Chondrocyte (in vitro differentiated cells): ENCODE measurements at regions not wholly inside any gene's neighbourhood (a gene's known extent, or its start where the extent isn't known, plus 50 kb on each side); places are given as distances from the start of the nearest gene placed in this dataset.
A peak's percentile ranks its signal among the peaks of the same experiment; 100 is the strongest.

Experiments
- DNase-seq: peaks from one replicate; pipeline ENCODE4 v3.0.0; 2021; ENCODE audit warnings: mixed read lengths, low spot score
- H3K27ac Mint-ChIP-seq: one replicate; pipeline ENCODE4 v1.8.0; 2021; ENCODE audit warnings: mild to moderate bottlenecking, moderate library complexity, mixed read lengths; ENCODE audit not compliant: unreplicated experiment
- H3K27me3 Mint-ChIP-seq: 2 replicates; pipeline ENCODE4 v1.8.0; 2021; ENCODE audit warnings: low read depth, mixed read lengths
- H3K36me3 Mint-ChIP-seq: 2 replicates; pipeline ENCODE4 v1.8.0; 2021; ENCODE audit warnings: low read depth, mixed read lengths
- H3K4me1 Mint-ChIP-seq: 2 replicates; pipeline ENCODE4 v1.8.0; 2021; ENCODE audit warnings: low read depth, mild to moderate bottlenecking, mixed read lengths
- H3K4me3 Mint-ChIP-seq: one replicate; pipeline ENCODE4 v1.8.0; 2021; ENCODE audit warnings: mild to moderate bottlenecking, moderate library complexity, mixed read lengths; ENCODE audit not compliant: unreplicated experiment
- H3K9me3 Mint-ChIP-seq: 2 replicates; pipeline ENCODE4 v1.8.0; 2021; ENCODE audit warnings: low read depth, mixed read lengths
- CTCF ChIP-seq: fragments of 200-600 bp; sonication (generic); IDR thresholded peaks from 2 replicates; pipeline ENCODE4 v1.5.0; 2021; ENCODE audit warnings: antibody characterized with exemption, mild to moderate bottlenecking, moderate library complexity

DNA sequence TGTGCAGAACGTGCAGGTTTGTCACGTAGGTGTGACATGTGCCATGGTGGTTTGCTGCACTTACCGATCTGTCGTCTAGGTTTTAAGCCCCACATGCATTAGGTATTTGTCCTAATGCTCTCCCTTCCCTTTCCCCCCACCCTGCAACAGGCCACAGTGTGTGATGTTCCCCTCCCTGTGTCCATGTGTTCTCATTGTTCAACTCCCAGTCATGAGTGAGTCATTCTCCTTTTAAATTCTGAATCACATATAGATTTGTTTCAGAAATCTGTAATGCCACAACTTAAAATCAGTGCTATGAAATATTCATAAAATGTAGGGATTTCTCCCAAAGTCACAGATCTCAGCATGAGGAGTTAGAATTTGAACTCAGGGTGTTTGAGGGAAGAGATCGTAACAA is 552.5 kb upstream of the MBL2 start:
- DNase-seq, result peak; percentile 22
- TF ChIP-seq CTCF, result no peak
- peaks cover 4% of the 10 kb centered on the region for H3K4me1 Mint-ChIP-seq
- H3K9me3 Mint-ChIP-seq, result no peaks in the 10 kb centered on the region
- no peaks in the 10 kb centered on the region for H3K27me3 Mint-ChIP-seq
- no peak overlapping the region for H3K4me3 Mint-ChIP-seq
- H3K36me3 Mint-ChIP-seq, result no peaks in the 10 kb centered on the region
- no peak overlapping the region for H3K27ac Mint-ChIP-seq

DNA sequence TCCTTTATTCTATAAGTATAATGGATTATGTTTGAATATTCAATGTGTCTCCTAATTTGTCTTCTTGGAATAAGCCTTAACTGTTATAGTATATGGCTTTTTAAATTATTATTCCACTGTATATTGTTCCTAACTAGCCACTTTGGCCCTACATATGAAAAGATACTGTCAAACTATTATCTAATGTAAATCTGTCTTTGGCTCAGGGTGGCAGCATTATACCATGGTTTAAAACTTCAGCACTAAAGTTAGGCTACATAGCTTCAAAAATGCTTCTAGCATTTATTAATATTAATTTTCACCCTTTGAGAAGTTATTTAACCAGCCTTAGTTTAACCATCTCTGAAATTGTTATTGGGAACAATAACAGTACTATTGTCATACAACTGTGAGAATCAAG is 543.1 kb upstream of the MBL2 start:
- Mint-ChIP-seq H3K9me3 (no peaks in the 10 kb centered on the region), H3K4me3 (no peak overlapping the region), H3K27me3 (no peaks in the 10 kb centered on the region), H3K36me3 (no peaks in the 10 kb centered on the region), H3K27ac (peak overlapping the region; percentile 36), H3K4me1 (peaks cover 19% of the 10 kb centered on the region)
- DNase-seq, result no peak
- TF ChIP-seq CTCF, result peak; percentile 78

DNA sequence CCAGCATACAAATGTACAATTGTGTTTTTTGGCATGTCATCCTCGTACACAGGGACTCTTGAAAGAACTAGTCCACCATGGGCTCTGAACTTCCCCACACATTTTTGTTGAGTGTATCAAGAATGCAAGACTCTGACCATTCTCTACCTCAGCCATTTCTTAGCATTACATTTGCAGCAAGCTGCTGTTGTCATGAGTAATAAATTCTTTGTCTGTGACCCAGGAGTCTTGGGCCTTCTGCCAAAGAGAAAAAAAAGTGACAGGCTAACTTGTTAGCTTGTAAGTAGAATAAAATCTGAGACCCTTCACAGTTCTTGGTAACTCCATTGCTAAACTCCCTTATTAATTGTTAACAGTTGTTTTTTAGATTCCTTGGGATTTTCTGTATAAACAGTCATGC is 542.3 kb upstream of the MBL2 start:
- Mint-ChIP-seq H3K4me3 (no peak overlapping the region), H3K27ac (peak overlapping the region; percentile 79), H3K27me3 (no peaks in the 10 kb centered on the region), H3K4me1 (peaks cover 19% of the 10 kb centered on the region), H3K36me3 (no peaks in the 10 kb centered on the region), H3K9me3 (no peaks in the 10 kb centered on the region)
- TF ChIP-seq CTCF, result no peak
- DNase-seq, result no peak

- DNase-seq, result no peak
- Mint-ChIP-seq H3K36me3 (no peaks in the 10 kb centered on the region), H3K9me3 (peaks cover 4% of the 10 kb centered on the region), H3K4me3 (no peak overlapping the region), H3K27ac (no peak overlapping the region), H3K27me3 (peaks cover 2% of the 10 kb centered on the region), H3K4me1 (no peaks in the 10 kb centered on the region)
- TF ChIP-seq CTCF, result peak; percentile 26
Observed at GRCh38 chr10:53298443-53298842, 525.9 kb upstream of the MBL2 start.

- no peaks in the 10 kb centered on the region for H3K4me1 Mint-ChIP-seq
Observed at GRCh38 chr10:53284615-53285182, 512.1 kb upstream of the MBL2 start.

More at GRCh38 chr10:53284615-53285182, 512.1 kb upstream of the MBL2 start:
- no peak for TF ChIP-seq CTCF
- H3K27ac Mint-ChIP-seq, result no peak overlapping the region
- no peaks in the 10 kb centered on the region for H3K27me3 Mint-ChIP-seq
- H3K36me3 Mint-ChIP-seq, result no peaks in the 10 kb centered on the region
- no peak overlapping the region for H3K4me3 Mint-ChIP-seq
- no peak for DNase-seq
- H3K9me3 Mint-ChIP-seq, result no peaks in the 10 kb centered on the region
